ENCODE measurements at regions not wholly inside any gene's neighbourhood (a gene's known extent, or its start where the extent isn't known, plus 50 kb on each side); places are given as distances from the start of the nearest gene placed in this dataset.

GRCh38 chr2:2880938-2881337, 496.7 kb downstream of the EIPR1 start:
- DNase-seq (ENCODE audit: low read depth, low spot score) = no peak
- no peak overlapping the region for H3K27ac ChIP-seq

GRCh38 chr2:2879781-2880180, 497.8 kb downstream of the EIPR1 start:
- DNase-seq (ENCODE audit: low read depth, low spot score) = no peak
- H3K27ac ChIP-seq = no peak overlapping the region

- no peak for DNase-seq (ENCODE audit: low read depth, low spot score)
- H3K27ac ChIP-seq = no peak overlapping the region
Measured at GRCh38 chr2:2879071-2879470, 498.5 kb downstream of the EIPR1 start.

- H3K27ac ChIP-seq = no peak overlapping the region
- no peak for DNase-seq (ENCODE audit: low read depth, low spot score)
Measured at GRCh38 chr2:2877427-2877826, 500.2 kb downstream of the EIPR1 start.

- no peak overlapping the region for H3K27ac ChIP-seq
- no peak for DNase-seq (ENCODE audit: low read depth, low spot score)
Measured at GRCh38 chr2:2876331-2877221, 501.0 kb downstream of the EIPR1 start.

- no peak for DNase-seq (ENCODE audit: low read depth, low spot score)
- no peak overlapping the region for H3K27ac ChIP-seq
Measured at GRCh38 chr2:2875831-2876230, 501.8 kb downstream of the EIPR1 start.

GRCh38 chr2:2875296-2875695, 502.3 kb downstream of the EIPR1 start:
- H3K27ac ChIP-seq = no peak overlapping the region
- DNase-seq (ENCODE audit: low read depth, low spot score) = no peak

GRCh38 chr2:2874805-2875204, 502.8 kb downstream of the EIPR1 start:
- no peak overlapping the region for H3K27ac ChIP-seq
- DNase-seq (ENCODE audit: low read depth, low spot score) = no peak

GRCh38 chr2:2874341-2874740, 503.3 kb downstream of the EIPR1 start:
- DNase-seq (ENCODE audit: low read depth, low spot score) = no peak
- no peak overlapping the region for H3K27ac ChIP-seq

GRCh38 chr2:2873450-2873811, 504.2 kb downstream of the EIPR1 start:
- no peak for DNase-seq (ENCODE audit: low read depth, low spot score)
- no peak overlapping the region for H3K27ac ChIP-seq

- H3K27ac ChIP-seq = no peak overlapping the region
- no peak for DNase-seq (ENCODE audit: low read depth, low spot score)
Measured at GRCh38 chr2:2872713-2873449, 504.7 kb downstream of the EIPR1 start.

GRCh38 chr2:2872309-2872617, 505.4 kb downstream of the EIPR1 start:
- no peak for DNase-seq (ENCODE audit: low read depth, low spot score)
- no peak overlapping the region for H3K27ac ChIP-seq

- H3K27ac ChIP-seq = no peak overlapping the region
- no peak for DNase-seq (ENCODE audit: low read depth, low spot score)
Measured at GRCh38 chr2:2871480-2872308, 505.9 kb downstream of the EIPR1 start.

- no peak overlapping the region for H3K27ac ChIP-seq
- DNase-seq (ENCODE audit: low read depth, low spot score) = no peak
Measured at GRCh38 chr2:2870106-2870505, 507.5 kb downstream of the EIPR1 start.

GRCh38 chr2:2869553-2869952, 508.1 kb downstream of the EIPR1 start:
- no peak overlapping the region for H3K27ac ChIP-seq
- DNase-seq (ENCODE audit: low read depth, low spot score) = no peak

- no peak for DNase-seq (ENCODE audit: low read depth, low spot score)
- no peak overlapping the region for H3K27ac ChIP-seq
Measured at GRCh38 chr2:2868085-2868484, 509.5 kb downstream of the EIPR1 start.

GRCh38 chr2:2867397-2867979, 510.1 kb downstream of the EIPR1 start:
- DNase-seq (ENCODE audit: low read depth, low spot score) = no peak
- no peak overlapping the region for H3K27ac ChIP-seq

GRCh38 chr2:2866459-2866858, 511.2 kb downstream of the EIPR1 start:
- H3K27ac ChIP-seq = no peak overlapping the region

GRCh38 chr2:2862386-2862785, 515.2 kb downstream of the EIPR1 start:
- H3K27ac ChIP-seq = no peak overlapping the region
- no peak for DNase-seq (ENCODE audit: low read depth, low spot score)

More at GRCh38 chr2:2866459-2866858, 511.2 kb downstream of the EIPR1 start:
- DNase-seq (ENCODE audit: low read depth, low spot score) = no peak

- DNase-seq (ENCODE audit: low read depth, low spot score) = no peak
- no peak overlapping the region for H3K27ac ChIP-seq
Measured at GRCh38 chr2:2861666-2862240, 515.9 kb downstream of the EIPR1 start.

All from epithelial cell of prostate (primary cell).